ENCODE measurements at regions not wholly inside any gene's neighbourhood (a gene's known extent, or its start where the extent isn't known, plus 50 kb on each side); places are given as distances from the start of the nearest gene placed in this dataset.

GRCh38 chr13:69580255-69580654 lies 527.4 kb upstream of the ATXN8OS start:
- TF ChIP-seq, protein P1, sequence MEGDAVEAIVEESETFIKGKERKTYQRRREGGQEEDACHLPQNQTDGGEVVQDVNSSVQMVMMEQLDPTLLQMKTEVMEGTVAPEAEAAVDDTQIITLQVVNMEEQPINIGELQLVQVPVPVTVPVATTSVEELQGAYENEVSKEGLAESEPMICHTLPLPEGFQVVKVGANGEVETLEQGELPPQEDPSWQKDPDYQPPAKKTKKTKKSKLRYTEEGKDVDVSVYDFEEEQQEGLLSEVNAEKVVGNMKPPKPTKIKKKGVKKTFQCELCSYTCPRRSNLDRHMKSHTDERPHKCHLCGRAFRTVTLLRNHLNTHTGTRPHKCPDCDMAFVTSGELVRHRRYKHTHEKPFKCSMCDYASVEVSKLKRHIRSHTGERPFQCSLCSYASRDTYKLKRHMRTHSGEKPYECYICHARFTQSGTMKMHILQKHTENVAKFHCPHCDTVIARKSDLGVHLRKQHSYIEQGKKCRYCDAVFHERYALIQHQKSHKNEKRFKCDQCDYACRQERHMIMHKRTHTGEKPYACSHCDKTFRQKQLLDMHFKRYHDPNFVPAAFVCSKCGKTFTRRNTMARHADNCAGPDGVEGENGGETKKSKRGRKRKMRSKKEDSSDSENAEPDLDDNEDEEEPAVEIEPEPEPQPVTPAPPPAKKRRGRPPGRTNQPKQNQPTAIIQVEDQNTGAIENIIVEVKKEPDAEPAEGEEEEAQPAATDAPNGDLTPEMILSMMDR (IDR thresholded peaks at IDR 0.05; ENCODE audit: insufficient read depth, low read depth, low read length, missing control alignments), result no peak
- no peak overlapping the region for H3K4me3 ChIP-seq (ENCODE audit: low read length)
- peak; percentile 90 for DNase-seq (ENCODE audit: low read depth)

- DNase-seq (ENCODE audit: low read depth), result peak; percentile 29
These were observed 528.3 kb upstream of the ATXN8OS start for GRCh38 chr13:69579351-69579750.

DNA sequence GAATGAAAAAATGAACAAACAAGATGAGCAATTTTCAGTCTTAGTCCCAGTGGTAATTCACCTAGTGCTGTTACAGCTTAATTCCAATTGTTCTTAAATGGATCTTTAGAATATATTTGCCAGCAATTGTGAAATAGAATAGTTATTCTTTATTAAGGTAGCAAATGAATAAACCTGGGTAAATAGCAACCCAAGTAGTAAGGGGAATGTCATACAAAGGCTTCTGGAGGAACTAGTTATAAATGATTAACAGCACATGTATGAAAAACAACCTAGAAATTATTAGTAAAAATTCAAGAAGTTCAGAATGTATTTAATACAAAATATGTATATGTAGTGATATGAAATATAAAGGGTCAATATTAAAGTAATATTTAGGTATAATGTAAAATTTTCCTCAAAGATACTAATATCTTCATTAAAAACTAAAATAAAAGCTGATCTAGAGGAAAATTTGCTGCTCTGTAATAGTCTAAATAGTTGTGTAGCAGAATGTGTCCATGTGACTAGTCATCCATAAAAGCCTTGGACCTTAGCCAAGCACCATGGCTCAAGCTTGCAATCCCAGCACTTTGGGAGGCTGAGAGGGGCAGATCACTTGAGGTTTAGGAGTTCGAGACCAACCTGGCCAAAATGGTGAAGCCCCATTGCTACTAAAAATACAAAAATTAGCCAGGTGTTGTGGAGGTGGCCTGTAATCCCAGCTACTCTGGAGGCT lies 535.9 kb upstream of the ATXN8OS start:
- no peak overlapping the region for H3K4me3 ChIP-seq (ENCODE audit: low read length)
- TF ChIP-seq, protein P1 (IDR thresholded peaks at IDR 0.05; ENCODE audit: insufficient read depth, low read depth, low read length, missing control alignments), result no peak
- no peak for DNase-seq (ENCODE audit: low read depth)

More at GRCh38 chr13:69579351-69579750, 528.3 kb upstream of the ATXN8OS start:
- TF ChIP-seq, protein P1 (IDR thresholded peaks at IDR 0.05; ENCODE audit: insufficient read depth, low read depth, low read length, missing control alignments), result peak; percentile 11
- no peak overlapping the region for H3K4me3 ChIP-seq (ENCODE audit: low read length)

- TF ChIP-seq, protein P1 (IDR thresholded peaks at IDR 0.05; ENCODE audit: insufficient read depth, low read depth, low read length, missing control alignments), result no peak
- no peak overlapping the region for H3K4me3 ChIP-seq (ENCODE audit: low read length)
- no peak for DNase-seq (ENCODE audit: low read depth)
These were observed 540.1 kb upstream of the ATXN8OS start for GRCh38 chr13:69567514-69567913.

GRCh38 chr13:69566104-69566716 lies 541.4 kb upstream of the ATXN8OS start:
- no peak for DNase-seq (ENCODE audit: low read depth)
- H3K4me3 ChIP-seq (ENCODE audit: low read length), result no peak overlapping the region
- TF ChIP-seq, protein P1 (IDR thresholded peaks at IDR 0.05; ENCODE audit: insufficient read depth, low read depth, low read length, missing control alignments), result no peak

DNA sequence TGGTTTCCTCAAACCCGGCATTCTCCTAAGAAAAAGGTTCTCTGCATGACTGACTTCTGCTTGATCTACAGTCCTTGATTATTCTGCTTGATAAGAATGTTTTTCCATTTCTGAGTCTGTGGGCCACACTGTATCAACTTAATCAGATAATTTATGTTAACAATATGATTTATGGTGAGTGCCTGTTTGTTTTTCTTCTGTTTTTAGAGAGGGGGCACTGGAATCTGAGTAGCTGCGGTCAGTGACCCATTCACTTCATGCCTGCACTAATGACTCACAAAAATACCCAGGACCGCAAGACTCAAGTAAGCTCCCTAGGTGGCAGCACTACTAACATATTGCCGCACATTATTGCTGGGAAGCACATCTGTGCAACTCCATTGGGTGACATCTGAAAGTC lies 542.3 kb upstream of the ATXN8OS start:
- peak; percentile 76 for DNase-seq (ENCODE audit: low read depth)
- TF ChIP-seq, protein P1 (IDR thresholded peaks at IDR 0.05; ENCODE audit: insufficient read depth, low read depth, low read length, missing control alignments), result peak; percentile 61
- H3K4me3 ChIP-seq (ENCODE audit: low read length), result no peak overlapping the region

Measured in epithelial cell of esophagus (primary cell).